PC-9 (cell line): ENCODE measurements at regions not wholly inside any gene's neighbourhood (a gene's known extent, or its start where the extent isn't known, plus 50 kb on each side); places are given as distances from the start of the nearest gene placed in this dataset.

Experiments used
- CTCF ChIP-seq: fragments of 200-600 bp; sonication (generic); conservative IDR thresholded peaks from 2 replicates; pipeline ENCODE4 v1.6.1; 2017; ENCODE audit warnings: mixed run types, antibody characterized with exemption, mild to moderate bottlenecking, moderate library complexity
- EZH2 ChIP-seq: fragments of 200-600 bp; sonication (generic); IDR thresholded peaks from 2 replicates; pipeline ENCODE4 v1.8.0; 2017; ENCODE audit warnings: antibody characterized with exemption, low read depth

GRCh38 chr6:56790414-56790813 lies 147.7 kb upstream of the DST start:
- no peak for TF ChIP-seq CTCF
- no peak for TF ChIP-seq EZH2
